NCI-H345 treated with DMSO at 0.1 percent for 48 hours (cell line): ENCODE measurements at regions not wholly inside any gene's neighbourhood (a gene's known extent, or its start where the extent isn't known, plus 50 kb on each side); places are given as distances from the start of the nearest gene placed in this dataset.

Experiments
- DNase-seq: peaks from one replicate; lab custom pipeline; 2025; ENCODE audit not compliant: unreplicated experiment; lab: John Stamatoyannopoulos, UW

DNA sequence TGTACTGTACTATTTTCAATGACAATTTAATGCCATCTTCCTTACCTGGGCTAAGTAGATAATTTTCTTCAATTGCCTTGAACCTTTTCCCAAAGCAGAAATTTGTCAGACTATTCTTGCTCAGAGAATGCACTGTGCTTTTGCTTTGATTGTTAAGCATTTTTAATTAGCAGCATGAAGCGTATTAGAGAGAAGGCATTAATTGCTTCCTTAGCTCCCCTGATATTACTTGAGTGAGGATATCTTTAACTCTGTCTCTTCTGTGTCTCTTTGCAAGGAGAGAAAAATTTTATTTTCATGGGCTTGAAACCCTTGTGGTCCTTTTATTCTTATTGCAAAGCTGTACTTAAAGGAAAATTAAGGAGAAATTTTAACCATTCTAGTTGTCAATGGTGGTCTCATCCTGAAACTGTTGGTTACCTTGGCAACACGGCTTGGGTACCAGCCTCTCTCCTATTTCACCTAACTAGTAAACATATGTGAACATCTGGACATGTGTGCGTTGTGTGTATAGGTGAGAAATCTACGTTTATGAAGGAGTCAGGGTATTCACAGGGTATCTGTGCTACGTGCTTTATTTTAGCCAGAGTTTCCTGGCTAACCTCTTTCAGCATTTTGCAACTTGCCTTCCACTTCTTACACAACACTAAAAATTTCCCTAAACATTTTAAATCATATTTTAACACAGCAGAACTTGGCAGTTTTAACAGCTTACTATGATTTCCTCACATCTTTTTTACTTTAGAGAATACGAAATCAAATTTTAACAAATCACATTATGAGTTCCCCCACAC lies 225.5 kb downstream of the KLF5 start:
- no peak for DNase-seq

DNA sequence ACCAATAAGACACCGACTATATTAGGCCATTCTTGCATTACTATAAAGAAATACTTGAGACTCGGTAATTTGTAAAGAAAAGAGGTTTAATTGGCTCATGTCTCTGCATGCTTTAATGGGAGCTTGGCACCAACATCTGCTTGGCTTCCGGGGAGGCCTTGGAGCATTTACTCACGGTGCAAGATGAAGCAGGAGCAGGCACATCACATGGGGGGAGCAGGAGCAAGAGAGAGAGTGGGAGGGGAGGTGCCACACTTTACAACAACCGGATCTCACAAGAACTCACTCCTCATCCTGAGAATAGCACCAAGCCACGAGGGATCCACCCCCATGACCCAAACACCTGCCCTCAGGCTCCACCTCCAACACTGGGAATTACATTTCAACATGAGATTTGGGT lies 224.8 kb downstream of the KLF5 start:
- no peak for DNase-seq

DNA sequence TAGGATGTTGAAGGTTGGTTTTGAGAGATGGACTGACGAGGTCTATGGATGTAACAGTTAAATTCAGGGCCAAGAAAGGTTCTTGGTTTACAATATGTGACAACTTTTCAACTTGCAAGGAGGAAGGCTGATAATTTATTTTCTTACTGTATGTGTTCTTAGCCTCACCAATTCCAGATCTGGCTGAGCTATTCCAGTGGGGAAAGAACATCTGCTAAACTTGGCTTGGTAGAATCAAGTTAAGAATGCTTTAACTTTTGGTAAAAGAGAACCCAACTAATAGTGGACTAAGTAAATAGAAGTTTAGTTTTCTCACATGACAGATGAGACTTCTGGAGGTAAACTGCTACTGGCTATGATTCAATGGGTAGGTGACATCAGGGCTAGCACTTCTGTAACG lies 222.9 kb downstream of the KLF5 start:
- DNase-seq: no peak

- no peak for DNase-seq
Observed at GRCh38 chr13:73278186-73278585, 219.4 kb downstream of the KLF5 start.

DNA sequence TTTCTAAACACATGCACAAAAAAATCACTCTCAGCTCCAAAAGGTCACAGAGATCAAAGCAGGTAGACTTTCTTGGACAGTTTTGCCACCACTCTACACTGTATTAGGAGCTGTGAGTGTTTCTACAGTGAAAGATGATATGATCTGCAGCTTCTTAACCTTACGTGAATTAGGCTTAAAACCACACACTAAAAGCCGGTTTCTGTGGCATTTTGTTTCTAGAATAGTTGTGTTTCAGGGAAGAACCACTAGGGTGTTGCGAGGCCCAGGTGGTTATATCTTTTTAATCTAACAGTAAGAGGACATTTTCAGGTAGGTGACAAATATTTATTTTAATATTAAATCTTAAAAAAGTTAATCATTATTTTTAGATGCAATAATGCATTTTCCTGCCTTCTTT lies 216.4 kb downstream of the KLF5 start:
- DNase-seq: no peak

GRCh38 chr13:73274147-73274546 lies 215.3 kb downstream of the KLF5 start:
- no peak for DNase-seq

DNA sequence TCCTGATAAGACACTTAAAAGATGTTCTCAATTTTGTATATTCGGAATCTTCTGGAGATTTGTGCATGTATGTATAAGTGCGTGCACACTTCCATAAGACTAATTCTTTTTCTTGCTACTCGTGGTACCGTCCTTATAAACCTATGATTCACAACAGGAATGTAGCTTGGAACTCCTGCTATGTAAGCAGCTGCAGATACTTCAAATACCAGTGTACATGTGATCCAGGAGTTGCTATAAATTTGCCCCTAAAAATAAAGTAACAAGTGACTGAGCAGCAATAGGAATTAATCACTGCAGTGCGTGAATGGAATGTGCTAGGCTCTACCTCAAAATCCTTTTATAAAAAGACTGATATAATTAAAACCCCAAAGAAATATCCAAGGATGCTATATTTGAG lies 214.9 kb downstream of the KLF5 start:
- DNase-seq: no peak

- no peak for DNase-seq
Observed at GRCh38 chr13:73273276-73273675, 214.5 kb downstream of the KLF5 start.

DNA sequence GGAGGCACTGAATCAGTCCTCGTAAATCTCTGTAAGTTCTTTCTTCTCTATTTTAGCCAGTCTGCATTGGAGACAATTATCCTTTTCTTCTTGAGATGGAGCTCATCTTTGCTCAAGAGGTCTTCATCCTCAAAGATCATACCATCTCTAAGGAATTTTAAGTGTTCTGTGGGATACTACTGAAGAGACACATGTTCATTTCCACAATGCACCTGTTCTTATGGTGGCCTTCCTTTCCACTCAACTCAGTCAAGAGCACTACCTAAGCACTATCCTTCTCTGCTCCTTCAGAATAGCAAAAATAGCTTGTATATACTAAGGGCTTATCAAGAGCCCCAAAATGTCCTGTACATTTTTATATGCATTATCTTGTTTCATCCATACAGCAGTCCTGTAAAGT lies 214.0 kb downstream of the KLF5 start:
- DNase-seq: no peak

DNA sequence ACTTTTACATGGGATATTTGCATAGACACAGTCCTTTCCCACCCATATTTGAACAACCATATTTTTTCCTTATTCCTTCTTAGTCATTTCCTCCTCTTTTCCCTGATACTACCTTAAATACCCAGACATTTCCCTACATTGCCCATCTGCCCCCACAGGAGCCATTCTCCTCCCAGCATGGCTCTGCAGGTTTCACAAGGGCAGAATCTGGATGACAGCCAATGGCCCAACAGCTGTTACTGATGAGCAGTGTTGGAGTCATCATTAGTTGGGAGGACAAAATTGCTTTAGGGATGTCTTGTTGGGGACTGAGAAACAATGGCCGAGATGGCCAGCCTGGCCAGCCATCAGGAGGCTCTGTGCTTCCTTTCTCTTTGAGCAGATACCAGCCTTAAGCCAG lies 209.5 kb downstream of the KLF5 start:
- peak; percentile 4 for DNase-seq

GRCh38 chr13:73266640-73267180 lies 207.9 kb downstream of the KLF5 start:
- DNase-seq: no peak

DNA sequence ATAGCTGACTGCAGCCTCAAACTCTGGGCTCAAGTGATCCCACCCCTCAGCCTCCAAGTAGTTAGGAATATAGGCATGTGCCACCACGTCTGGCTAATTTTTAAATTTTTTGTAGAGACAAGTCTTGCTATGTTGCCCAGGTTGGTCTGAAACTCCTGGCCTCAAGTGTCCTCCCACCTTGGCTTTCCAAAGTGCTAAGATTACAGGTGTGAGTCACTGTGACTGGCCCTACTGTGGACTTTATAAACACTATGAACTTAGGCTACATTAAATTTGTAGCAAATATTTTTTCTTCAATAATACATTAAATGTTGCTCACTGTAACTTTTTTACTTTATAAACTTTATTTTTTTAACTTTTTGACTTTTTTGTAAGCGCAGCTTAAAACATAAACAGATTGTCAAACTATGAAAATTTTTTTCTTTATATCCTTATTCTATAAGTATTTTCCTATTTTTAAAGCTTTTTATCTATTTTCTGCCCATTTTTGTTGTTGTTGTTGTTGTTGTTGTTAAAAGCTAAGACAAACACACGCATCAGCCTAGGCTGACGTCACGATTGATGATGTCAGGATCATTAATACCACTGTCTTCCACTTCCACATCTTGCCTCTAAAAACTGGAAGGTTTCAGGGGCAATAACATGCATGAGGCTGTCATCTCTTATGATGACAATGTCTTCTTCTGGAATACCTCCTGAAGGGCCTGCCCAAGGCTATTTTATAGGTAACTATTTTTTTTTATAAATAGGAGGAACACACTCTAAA lies 204.2 kb downstream of the KLF5 start:
- DNase-seq: no peak

GRCh38 chr13:73261739-73262216 lies 203.0 kb downstream of the KLF5 start:
- no peak for DNase-seq

DNA sequence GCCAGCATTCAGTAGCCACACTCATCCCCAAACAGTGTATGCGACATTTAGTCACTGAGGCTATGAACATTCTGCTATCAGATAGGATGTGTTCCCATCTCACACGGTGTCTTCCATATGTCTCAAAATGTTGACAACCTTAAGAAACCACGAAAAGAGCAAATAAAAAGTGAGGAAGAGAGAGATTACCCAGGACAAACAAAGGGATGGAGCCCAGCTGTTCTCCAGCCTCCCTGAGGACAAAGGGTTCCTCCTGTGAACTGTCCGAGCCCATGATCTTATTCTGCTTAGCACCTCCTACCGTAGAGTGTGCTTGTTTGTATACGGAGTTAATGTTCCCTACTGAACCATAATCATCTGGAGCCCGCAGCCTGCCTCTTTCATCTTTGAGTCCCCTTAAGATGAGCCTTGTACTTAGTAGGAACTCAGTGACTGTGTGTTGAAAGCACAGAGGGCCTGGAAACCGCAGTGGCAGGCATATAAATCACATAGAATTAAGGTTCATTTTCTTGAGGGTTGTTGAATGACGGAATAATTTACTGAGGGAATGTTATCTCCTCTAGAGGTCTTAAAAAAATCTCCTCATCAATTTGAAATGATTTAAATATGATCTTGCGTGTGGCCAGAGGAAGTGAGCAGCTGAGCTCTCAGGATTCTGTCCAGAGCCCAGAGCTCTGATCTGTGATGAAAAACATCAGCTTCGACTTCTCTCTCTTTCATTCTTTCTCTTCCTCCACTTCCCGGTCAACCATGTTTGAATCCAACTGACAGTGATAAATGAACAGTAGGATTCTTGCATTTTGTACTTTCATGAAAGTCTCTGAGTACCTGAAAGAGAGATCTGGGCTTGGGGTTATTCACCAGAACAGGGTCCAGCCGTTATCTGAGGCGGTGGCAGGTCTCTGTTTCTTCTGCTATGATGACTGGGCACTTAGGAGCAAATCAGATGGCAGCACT lies 200.5 kb downstream of the KLF5 start:
- DNase-seq: no peak

- no peak for DNase-seq
Observed at GRCh38 chr13:73258406-73258805, 199.6 kb downstream of the KLF5 start.

GRCh38 chr13:73254827-73255226 lies 196.0 kb downstream of the KLF5 start:
- DNase-seq: no peak

DNA sequence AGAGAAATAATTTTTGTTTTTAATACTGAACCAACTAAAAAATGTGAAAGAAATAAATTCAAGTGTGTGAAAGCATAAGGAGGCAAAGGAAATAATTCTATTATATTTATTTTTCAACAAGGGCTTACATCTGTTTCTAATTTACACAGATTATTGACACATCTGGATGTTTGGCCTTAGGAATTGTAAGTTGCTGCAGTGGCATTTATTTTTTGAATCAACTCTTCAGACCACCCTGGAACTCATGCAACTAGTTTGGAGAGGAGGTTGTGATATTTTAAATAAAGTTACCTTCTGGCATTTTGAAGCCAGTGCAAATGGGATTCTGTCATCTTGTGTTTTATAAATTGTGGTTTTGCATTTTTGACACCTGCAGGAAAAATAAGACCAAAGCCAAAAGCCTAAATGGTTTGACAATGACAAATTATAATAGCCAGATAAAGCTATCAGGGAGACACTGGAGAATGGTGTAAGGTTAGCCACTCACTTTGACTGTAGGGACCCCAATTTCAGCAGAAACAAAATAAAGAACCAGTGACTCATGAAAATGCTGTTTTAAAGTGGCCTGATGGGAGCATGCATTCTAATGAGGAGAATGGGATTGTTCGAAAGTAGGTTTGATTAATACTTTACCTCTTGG lies 192.9 kb downstream of the KLF5 start:
- DNase-seq: no peak

- no peak for DNase-seq
Observed at GRCh38 chr13:73250061-73250460, 191.3 kb downstream of the KLF5 start.

- DNase-seq: no peak
Observed at GRCh38 chr13:73248711-73249580, 190.1 kb downstream of the KLF5 start.

DNA sequence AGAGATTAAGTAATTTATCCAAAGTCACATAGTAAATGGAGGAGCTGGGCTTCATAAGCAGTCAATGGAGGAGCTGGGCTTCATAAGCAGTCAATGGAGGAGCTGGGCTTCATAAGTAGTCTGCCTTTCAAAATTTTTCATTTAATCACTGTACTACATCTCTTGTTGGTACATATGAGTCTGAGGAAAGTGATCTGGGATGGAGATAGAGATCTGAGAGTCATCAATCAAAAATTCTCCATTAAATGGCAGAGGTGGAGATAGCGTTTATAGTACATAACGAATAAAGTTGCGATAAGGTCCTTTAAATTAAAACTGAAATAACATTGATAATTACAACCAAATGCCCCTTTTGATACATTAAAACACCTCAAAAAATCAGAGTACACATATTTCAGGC lies 189.3 kb downstream of the KLF5 start:
- no peak for DNase-seq
